K562 (cell line): ENCODE measurements at regions not wholly inside any gene's neighbourhood (a gene's known extent, or its start where the extent isn't known, plus 50 kb on each side); places are given as distances from the start of the nearest gene placed in this dataset.

Experiments used
- BRCA1 ChIP-seq, 2 experiments: fragments of 450-650 bp in 1 of 2; sonication (generic) in 1 of 2; formaldehyde crosslinking in 1 of 2; IDR thresholded peaks; 2 replicates each; pipeline versions ENCODE4 v1.5.0 to v1.6.1; 2017 to 2020; ENCODE audit warnings: mild to moderate bottlenecking in 1 of 2, missing genetic modification reagents in 1 of 2
- CHCHD3 ChIP-seq: fragments of 250-450 bp; sonication (Bioruptor Pico); IDR thresholded peaks from 2 replicates; pipeline ENCODE4 v2.1.2; 2022; ENCODE audit warnings: mild to moderate bottlenecking
- SRSF1 ChIP-seq: fragments of 200-400 bp; formaldehyde crosslinking; IDR thresholded peaks from 2 replicates; pipeline ENCODE4 v1.6.1; 2017; ENCODE audit warnings: mild to moderate bottlenecking, low read depth, low read length, moderate library complexity
- TF ChIP-seq, protein P1 (sequence below): fragments of 200-600 bp; sonication (generic); IDR thresholded peaks from one replicate; pipeline ENCODE4 v1.6.1; 2012; ENCODE audit warnings: mild to moderate bottlenecking, low read depth, low read length, inconsistent platforms
- TF ChIP-seq, protein P2 (sequence below): IDR thresholded peaks from 2 replicates; pipeline ENCODE4 v1.6.1; 2016; ENCODE audit warnings: missing genetic modification characterization, missing compliant biosample characterization
- TF ChIP-seq, protein P3 (sequence below), 3 experiments: fragments of 200-800 bp in 1 of 3; fragments of 250-450 bp in 1 of 3; fragments of 450-650 bp in 1 of 3; sonication (Bioruptor Pico) in 1 of 3; sonication (Bioruptor generic) in 1 of 3; formaldehyde crosslinking in 1 of 3; IDR thresholded peaks; 2 replicates each; pipeline versions ENCODE4 v1.6.1 to v1.8.0; 2016 to 2022; ENCODE audit warnings: mild to moderate bottlenecking in 2 of 3, missing genetic modification characterization in 2 of 3, missing compliant biosample characterization in 1 of 3, moderate library complexity in 1 of 3
- TF ChIP-seq, protein P4 (sequence below): IDR thresholded peaks from 2 replicates; pipeline ENCODE4 v1.6.1; 2011; ENCODE audit not compliant: insufficient read length; ENCODE audit errors: extremely low read depth
- TF ChIP-seq, protein P5 (sequence below): sonication (generic); formaldehyde crosslinking; IDR thresholded peaks from 2 replicates; pipeline ENCODE4 v1.8.1; 2023; ENCODE audit warnings: mild to moderate bottlenecking, missing genetic modification reagents

DNA sequence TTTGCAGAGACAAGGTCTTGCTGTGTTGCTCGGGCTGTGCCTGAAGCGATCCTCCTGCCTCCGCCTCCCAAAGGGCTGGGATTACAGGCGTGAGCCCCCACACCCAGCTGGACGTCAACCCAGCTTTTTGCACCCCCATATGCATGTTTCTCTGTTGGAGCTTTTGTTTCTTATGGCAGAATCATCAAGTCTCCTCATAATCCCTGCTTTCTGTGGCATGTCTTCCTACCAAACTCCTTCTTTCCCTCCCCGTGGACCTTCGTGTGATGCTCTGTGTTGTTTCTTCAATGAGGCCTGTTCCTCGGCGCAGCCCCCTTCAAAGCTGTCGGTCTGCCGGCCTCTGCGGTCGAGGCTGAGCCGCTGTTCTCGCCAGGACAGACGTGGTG lies 71.6 kb downstream of the METRNL start (continued):
- TF ChIP-seq, protein P1, sequence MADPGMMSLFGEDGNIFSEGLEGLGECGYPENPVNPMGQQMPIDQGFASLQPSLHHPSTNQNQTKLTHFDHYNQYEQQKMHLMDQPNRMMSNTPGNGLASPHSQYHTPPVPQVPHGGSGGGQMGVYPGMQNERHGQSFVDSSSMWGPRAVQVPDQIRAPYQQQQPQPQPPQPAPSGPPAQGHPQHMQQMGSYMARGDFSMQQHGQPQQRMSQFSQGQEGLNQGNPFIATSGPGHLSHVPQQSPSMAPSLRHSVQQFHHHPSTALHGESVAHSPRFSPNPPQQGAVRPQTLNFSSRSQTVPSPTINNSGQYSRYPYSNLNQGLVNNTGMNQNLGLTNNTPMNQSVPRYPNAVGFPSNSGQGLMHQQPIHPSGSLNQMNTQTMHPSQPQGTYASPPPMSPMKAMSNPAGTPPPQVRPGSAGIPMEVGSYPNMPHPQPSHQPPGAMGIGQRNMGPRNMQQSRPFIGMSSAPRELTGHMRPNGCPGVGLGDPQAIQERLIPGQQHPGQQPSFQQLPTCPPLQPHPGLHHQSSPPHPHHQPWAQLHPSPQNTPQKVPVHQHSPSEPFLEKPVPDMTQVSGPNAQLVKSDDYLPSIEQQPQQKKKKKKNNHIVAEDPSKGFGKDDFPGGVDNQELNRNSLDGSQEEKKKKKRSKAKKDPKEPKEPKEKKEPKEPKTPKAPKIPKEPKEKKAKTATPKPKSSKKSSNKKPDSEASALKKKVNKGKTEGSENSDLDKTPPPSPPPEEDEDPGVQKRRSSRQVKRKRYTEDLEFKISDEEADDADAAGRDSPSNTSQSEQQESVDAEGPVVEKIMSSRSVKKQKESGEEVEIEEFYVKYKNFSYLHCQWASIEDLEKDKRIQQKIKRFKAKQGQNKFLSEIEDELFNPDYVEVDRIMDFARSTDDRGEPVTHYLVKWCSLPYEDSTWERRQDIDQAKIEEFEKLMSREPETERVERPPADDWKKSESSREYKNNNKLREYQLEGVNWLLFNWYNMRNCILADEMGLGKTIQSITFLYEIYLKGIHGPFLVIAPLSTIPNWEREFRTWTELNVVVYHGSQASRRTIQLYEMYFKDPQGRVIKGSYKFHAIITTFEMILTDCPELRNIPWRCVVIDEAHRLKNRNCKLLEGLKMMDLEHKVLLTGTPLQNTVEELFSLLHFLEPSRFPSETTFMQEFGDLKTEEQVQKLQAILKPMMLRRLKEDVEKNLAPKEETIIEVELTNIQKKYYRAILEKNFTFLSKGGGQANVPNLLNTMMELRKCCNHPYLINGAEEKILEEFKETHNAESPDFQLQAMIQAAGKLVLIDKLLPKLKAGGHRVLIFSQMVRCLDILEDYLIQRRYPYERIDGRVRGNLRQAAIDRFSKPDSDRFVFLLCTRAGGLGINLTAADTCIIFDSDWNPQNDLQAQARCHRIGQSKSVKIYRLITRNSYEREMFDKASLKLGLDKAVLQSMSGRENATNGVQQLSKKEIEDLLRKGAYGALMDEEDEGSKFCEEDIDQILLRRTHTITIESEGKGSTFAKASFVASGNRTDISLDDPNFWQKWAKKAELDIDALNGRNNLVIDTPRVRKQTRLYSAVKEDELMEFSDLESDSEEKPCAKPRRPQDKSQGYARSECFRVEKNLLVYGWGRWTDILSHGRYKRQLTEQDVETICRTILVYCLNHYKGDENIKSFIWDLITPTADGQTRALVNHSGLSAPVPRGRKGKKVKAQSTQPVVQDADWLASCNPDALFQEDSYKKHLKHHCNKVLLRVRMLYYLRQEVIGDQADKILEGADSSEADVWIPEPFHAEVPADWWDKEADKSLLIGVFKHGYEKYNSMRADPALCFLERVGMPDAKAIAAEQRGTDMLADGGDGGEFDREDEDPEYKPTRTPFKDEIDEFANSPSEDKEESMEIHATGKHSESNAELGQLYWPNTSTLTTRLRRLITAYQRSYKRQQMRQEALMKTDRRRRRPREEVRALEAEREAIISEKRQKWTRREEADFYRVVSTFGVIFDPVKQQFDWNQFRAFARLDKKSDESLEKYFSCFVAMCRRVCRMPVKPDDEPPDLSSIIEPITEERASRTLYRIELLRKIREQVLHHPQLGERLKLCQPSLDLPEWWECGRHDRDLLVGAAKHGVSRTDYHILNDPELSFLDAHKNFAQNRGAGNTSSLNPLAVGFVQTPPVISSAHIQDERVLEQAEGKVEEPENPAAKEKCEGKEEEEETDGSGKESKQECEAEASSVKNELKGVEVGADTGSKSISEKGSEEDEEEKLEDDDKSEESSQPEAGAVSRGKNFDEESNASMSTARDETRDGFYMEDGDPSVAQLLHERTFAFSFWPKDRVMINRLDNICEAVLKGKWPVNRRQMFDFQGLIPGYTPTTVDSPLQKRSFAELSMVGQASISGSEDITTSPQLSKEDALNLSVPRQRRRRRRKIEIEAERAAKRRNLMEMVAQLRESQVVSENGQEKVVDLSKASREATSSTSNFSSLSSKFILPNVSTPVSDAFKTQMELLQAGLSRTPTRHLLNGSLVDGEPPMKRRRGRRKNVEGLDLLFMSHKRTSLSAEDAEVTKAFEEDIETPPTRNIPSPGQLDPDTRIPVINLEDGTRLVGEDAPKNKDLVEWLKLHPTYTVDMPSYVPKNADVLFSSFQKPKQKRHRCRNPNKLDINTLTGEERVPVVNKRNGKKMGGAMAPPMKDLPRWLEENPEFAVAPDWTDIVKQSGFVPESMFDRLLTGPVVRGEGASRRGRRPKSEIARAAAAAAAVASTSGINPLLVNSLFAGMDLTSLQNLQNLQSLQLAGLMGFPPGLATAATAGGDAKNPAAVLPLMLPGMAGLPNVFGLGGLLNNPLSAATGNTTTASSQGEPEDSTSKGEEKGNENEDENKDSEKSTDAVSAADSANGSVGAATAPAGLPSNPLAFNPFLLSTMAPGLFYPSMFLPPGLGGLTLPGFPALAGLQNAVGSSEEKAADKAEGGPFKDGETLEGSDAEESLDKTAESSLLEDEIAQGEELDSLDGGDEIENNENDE = no peak
- TF ChIP-seq CHCHD3 (CRISPR knock-in tag) = no peak
- no peak for TF ChIP-seq BRCA1 (IDR thresholded peaks at IDR 0.05)
- no peak for TF ChIP-seq BRCA1 (CRISPR knock-in tag; IDR thresholded peaks at IDR 0.05)
- TF ChIP-seq, protein P2, sequence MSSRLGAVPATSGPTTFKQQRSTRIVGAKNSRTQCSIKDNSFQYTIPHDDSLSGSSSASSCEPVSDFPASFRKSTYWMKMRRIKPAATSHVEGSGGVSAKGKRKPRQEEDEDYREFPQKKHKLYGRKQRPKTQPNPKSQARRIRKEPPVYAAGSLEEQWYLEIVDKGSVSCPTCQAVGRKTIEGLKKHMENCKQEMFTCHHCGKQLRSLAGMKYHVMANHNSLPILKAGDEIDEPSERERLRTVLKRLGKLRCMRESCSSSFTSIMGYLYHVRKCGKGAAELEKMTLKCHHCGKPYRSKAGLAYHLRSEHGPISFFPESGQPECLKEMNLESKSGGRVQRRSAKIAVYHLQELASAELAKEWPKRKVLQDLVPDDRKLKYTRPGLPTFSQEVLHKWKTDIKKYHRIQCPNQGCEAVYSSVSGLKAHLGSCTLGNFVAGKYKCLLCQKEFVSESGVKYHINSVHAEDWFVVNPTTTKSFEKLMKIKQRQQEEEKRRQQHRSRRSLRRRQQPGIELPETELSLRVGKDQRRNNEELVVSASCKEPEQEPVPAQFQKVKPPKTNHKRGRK = no peak
- TF ChIP-seq, protein P3, sequence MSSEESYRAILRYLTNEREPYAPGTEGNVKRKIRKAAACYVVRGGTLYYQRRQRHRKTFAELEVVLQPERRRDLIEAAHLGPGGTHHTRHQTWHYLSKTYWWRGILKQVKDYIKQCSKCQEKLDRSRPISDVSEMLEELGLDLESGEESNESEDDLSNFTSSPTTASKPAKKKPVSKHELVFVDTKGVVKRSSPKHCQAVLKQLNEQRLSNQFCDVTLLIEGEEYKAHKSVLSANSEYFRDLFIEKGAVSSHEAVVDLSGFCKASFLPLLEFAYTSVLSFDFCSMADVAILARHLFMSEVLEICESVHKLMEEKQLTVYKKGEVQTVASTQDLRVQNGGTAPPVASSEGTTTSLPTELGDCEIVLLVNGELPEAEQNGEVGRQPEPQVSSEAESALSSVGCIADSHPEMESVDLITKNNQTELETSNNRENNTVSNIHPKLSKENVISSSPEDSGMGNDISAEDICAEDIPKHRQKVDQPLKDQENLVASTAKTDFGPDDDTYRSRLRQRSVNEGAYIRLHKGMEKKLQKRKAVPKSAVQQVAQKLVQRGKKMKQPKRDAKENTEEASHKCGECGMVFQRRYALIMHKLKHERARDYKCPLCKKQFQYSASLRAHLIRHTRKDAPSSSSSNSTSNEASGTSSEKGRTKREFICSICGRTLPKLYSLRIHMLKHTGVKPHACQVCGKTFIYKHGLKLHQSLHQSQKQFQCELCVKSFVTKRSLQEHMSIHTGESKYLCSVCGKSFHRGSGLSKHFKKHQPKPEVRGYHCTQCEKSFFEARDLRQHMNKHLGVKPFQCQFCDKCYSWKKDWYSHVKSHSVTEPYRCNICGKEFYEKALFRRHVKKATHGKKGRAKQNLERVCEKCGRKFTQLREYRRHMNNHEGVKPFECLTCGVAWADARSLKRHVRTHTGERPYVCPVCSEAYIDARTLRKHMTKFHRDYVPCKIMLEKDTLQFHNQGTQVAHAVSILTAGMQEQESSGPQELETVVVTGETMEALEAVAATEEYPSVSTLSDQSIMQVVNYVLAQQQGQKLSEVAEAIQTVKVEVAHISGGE (CRISPR knock-in tag; IDR thresholded peaks at IDR 0.05) = no peak
- TF ChIP-seq, protein P4, sequence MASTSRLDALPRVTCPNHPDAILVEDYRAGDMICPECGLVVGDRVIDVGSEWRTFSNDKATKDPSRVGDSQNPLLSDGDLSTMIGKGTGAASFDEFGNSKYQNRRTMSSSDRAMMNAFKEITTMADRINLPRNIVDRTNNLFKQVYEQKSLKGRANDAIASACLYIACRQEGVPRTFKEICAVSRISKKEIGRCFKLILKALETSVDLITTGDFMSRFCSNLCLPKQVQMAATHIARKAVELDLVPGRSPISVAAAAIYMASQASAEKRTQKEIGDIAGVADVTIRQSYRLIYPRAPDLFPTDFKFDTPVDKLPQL = no peak
- no peak for TF ChIP-seq SRSF1
- TF ChIP-seq, protein P5, sequence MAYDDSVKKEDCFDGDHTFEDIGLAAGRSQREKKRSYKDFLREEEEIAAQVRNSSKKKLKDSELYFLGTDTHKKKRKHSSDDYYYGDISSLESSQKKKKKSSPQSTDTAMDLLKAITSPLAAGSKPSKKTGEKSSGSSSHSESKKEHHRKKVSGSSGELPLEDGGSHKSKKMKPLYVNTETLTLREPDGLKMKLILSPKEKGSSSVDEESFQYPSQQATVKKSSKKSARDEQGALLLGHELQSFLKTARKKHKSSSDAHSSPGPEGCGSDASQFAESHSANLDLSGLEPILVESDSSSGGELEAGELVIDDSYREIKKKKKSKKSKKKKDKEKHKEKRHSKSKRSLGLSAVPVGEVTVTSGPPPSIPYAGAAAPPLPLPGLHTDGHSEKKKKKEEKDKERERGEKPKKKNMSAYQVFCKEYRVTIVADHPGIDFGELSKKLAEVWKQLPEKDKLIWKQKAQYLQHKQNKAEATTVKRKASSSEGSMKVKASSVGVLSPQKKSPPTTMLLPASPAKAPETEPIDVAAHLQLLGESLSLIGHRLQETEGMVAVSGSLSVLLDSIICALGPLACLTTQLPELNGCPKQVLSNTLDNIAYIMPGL (CRISPR knock-in tag) = no peak
